NCI-H2171 treated with DMSO at 0.1 percent for 48 hours (cell line): ENCODE measurements at regions not wholly inside any gene's neighbourhood (a gene's known extent, or its start where the extent isn't known, plus 50 kb on each side); places are given as distances from the start of the nearest gene placed in this dataset.
"Not testable (repeated sequence)": the region's sequence is repeated elsewhere in the genome, so short reads cannot be mapped to it uniquely, and the experiment has no call there.

Experiments
- DNase-seq: peaks from one replicate; lab custom pipeline; 2025; lab: John Stamatoyannopoulos, UW

DNA sequence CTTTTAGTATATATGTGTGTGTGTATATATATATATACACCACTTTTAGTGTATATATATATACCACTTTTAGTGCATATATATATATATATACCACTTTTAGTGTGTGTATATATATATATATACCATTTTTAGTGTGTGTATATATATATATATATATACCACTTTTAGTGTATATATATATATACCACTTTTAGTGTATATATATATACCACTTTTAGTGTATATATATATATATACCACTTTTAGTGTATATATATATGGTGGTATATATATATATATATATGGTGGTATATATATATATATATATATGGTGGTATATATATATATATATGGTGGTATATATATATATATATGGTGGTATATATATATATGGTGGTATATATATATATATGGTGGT is 79.5 kb upstream of the ANK3 start:
- not testable (repeated sequence) for DNase-seq

- no peak for DNase-seq
Observed at GRCh38 chr10:60467202-60467546, 77.5 kb upstream of the ANK3 start.

DNA sequence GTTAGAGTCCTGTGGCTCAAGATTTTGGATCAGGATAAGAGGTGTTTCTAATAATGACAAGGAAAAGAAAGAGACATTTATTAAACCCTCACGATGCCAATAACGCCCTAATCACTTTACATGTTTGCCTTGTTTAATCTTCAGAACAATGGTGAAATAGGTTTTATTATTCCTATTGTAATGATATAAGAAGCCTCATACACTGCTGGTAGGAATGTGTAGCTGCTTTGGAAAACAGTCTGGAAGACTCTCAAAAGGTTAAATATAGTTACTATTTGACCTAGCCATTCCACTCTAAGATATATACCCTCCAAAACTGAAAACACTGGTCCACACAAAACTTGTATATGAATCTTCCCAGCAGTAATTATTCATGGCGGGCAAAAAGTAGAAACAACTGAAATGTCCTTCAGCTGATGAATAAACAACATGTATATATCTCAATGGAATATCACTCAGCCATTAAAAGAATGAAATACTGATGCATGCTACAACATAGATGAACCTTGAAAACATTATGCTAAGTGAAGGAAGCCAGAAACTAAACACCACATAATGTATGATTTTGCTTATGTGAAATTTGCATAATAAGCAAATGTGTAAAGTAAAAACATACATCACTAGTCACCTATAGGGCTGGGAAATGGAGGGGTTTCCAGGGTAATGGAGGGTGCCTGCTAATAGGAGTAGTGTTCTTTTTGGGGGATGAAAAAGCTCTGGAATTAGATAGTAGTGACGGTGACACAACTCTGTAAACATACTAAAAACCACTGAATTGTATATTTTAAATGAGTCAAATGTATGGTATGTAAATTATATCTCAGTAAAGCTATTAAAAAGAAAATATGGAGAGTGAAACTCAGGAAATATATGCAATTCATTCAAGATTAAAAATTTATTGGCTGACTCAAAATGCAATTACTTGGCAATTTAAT is 76.9 kb upstream of the ANK3 start:
- DNase-seq = no peak

DNA sequence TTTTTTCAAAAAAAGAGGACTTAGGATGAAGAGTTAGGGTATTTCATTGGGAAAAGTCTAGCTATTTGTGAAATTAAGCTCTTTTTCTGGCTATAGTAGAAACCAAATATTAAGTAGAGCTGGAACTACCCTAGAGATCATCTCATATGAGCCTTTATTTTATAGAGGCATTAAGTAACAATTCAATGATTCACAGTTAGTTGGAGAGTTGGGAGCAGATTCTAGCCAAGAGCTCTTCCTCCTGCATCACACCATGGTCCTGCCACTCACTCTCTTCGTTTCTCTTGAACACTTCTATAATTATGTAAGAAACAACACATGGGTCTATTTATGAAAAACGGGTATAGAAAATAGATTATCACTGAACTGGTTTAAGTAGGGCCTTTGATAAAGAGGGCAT is 76.1 kb upstream of the ANK3 start:
- no peak for DNase-seq

GRCh38 chr10:60464659-60465058 is 75.0 kb upstream of the ANK3 start:
- no peak for DNase-seq

DNA sequence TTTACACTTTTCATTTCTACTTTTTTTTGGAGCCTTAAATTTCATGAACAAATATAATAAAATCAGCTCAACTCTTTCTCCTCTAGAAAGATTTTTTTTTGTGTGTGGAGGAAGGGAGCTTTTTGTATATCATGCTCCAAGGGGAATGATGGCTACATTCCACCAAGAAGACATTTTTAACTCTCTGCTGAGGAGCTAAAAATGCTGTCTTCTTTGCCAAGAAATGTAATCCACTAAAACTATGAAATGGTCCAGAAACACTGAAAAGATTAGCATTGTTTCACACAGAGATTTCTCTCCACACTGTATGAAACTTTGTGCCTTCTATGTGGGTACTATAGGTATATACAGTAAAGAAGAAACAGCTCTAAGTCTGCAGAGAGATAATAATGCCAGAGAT is 74.1 kb upstream of the ANK3 start:
- DNase-seq = no peak

GRCh38 chr10:60461688-60462087 is 72.0 kb upstream of the ANK3 start:
- no peak for DNase-seq

DNA sequence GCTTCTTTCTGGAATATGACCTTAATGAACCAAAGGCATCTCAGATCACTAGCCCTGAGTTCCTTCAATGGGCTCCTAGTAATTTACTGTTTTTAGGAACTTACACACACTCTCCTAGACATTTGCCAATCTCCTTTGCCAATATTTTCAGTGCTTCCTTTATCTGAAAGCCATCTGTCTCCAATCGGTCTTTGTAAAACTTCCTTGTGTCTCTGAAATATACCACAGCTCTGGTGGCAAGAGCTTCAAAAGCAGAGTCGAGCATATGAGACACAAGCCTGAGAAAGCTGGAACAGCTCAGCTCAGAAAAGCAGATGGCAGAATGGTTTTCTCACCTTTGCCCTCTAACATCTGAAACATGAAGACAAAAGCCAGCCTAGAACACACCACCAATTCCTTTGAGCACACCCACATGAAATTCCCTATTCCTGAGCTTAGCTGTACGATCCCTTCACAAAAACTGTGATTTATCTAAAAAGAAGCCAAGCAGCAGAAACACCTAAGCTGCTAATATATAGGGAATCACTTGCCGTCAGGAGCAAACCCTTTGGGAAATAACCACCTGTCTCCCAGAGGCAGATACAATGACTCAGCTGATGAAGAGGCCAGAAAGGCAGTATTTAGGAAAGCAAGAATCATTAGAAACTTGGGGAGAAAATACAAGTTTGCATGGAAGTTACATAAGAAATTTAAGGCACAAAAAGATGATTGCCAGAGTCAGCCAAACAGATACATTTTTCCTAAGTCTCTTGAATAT is 70.2 kb upstream of the ANK3 start:
- peak; percentile 65 for DNase-seq

DNA sequence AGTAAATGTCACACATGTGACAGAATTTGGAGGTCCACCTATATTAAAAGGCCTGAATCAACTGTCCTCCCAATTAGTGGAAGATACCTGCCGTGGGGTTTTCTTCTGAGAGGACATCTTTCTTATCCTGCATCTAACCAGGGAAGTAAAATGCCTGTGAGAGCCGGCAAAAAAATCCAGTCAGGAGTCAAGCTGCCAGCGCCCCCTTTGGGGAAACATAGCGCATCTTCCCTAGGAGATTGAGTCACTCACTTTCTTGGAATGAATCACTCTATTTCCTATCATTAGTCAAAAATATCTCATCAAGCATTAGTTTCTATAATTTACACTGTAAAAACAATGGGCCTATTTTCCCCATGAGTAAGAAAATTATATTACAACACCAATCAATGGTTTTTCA is 66.4 kb upstream of the ANK3 start:
- DNase-seq = no peak

- DNase-seq = no peak
Observed at GRCh38 chr10:60454336-60454735, 64.7 kb upstream of the ANK3 start.

- DNase-seq = no peak
Observed at GRCh38 chr10:60453036-60453435, 63.4 kb upstream of the ANK3 start.

DNA sequence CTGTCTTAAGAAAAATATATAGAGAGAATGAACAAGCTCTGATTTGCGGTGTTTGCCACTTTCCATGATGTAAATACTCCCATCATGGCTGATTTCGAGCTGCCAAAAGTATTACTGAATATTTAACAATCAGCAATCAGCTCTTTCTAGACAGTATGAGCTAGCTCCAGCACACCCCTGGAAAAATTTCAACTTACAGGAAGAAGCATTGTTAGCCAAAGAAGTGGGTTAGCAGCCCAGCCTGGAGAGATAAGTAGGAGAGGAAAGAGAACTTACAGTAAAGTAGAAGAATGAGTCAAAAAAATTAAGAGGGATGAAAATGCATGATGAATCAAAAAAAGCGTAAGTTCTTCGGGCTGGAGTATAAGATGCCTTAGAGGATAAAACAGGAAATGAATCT is 60.6 kb upstream of the ANK3 start:
- no peak for DNase-seq

- no peak for DNase-seq
Observed at GRCh38 chr10:60448246-60448645, 58.6 kb upstream of the ANK3 start.

DNA sequence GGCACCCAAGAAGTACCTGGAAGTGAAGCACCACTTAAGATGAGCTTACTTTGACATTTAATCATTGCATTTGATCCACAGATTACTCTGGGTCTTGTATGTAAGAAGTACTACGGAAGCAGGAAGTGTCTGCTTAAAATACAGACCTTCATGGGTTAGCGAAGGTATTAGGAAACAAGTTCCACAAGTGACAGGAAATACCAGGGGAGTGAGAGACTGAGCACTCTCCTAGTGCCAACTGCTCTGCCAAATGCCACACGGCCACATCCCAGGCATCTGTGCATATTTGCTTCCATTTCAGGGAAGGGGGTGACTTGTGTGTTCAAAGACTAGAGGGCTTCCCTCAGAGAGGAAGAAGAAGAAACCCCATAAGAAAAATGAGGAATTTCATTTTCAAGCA is 57.2 kb upstream of the ANK3 start:
- DNase-seq = no peak

DNA sequence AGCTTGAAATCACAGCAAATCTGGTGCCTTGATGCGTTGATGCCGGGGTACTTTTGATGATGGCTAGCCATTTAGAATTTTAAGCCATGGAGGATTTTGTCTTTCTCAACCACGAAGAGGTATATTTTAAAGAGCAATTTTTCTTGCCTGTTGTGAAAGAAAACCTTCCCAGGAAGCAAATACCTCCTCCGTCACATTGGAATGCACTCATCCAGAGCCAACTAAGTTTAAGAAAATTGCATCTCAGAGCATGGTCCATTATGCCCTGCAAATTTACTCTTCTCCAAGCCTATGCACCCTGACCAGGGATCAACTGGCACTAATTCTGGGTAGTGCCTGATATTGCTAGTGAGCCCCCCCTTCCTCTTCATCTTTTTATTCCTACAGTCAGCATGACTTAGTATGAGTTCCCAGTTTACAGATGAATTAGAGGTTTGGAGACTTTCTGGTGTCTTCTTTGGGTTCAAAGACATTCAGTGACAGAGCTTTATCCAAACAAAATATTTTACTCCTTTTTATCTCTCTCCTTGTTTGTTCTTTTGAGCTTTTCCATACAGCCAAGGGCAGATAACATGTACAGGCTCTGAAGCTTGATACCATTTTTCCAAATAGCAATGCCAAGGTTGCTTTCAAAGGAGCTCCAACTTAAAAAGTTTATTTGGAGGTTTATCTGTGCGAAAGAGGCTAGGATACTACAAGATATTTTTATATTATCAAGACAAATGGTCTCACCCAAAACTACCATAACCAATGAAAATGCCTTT is 56.6 kb upstream of the ANK3 start:
- no peak for DNase-seq

GRCh38 chr10:60444494-60445064 is 54.9 kb upstream of the ANK3 start:
- peak; percentile 22 for DNase-seq

- DNase-seq = no peak
Observed at GRCh38 chr10:60443346-60443745, 53.7 kb upstream of the ANK3 start.

DNA sequence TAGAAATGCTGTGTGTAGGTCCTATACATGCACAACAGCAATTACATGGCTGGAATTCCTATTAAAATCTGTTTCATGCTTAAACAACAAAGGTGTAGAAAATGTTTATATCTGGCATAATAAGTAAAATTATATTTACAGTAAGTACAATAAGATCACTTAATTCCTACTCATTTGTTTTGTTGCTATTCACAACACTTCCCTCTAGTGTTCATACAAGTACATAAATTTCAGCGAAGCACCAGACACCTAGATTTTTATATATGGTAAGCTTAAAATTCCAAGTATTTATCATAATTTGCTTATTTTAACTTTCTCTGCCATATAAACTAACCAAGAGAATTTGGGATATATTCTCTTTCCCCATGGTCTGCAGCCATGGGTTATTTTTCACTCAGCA is 51.8 kb upstream of the ANK3 start:
- peak; percentile 40 for DNase-seq

GRCh38 chr10:60439641-60440040 is 50.0 kb upstream of the ANK3 start:
- no peak for DNase-seq
